ENCODE measurements at regions not wholly inside any gene's neighbourhood (a gene's known extent, or its start where the extent isn't known, plus 50 kb on each side); places are given as distances from the start of the nearest gene placed in this dataset.

DNA sequence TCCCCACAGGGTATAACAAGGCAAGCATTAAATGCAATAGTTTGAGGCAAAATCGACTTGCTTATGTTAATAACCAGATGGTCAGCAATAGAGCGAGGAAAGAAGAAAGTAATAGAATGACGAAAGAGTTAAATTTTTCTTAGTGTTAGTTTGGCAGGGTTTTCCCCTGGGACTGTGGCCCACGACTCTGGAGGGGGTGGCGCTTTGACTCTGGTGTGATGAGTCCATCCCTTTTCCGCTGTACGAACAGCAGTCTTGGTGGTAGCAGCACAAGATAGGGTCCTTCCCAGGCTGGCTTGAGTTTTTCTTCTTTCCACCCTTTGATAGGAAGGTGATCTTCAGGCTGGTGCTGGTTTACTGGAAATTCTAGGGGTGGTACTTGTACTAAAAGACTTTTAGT lies 69.2 kb upstream of the GMDS start:
- H3K4me2 ChIP-seq: no peak overlapping the region
- intact Hi-C loops (cut with micrococcal nuclease; ENCODE audit: unreplicated experiment): no loop called here
- no peaks in the 10 kb centered on the region for H3K4me1 ChIP-seq (replicated peaks; ENCODE audit: insufficient read depth)
- no peak for TF ChIP-seq EZH2 (IDR thresholded peaks at IDR 0.05; ENCODE audit: low read depth)
- TF ChIP-seq, protein P1, sequence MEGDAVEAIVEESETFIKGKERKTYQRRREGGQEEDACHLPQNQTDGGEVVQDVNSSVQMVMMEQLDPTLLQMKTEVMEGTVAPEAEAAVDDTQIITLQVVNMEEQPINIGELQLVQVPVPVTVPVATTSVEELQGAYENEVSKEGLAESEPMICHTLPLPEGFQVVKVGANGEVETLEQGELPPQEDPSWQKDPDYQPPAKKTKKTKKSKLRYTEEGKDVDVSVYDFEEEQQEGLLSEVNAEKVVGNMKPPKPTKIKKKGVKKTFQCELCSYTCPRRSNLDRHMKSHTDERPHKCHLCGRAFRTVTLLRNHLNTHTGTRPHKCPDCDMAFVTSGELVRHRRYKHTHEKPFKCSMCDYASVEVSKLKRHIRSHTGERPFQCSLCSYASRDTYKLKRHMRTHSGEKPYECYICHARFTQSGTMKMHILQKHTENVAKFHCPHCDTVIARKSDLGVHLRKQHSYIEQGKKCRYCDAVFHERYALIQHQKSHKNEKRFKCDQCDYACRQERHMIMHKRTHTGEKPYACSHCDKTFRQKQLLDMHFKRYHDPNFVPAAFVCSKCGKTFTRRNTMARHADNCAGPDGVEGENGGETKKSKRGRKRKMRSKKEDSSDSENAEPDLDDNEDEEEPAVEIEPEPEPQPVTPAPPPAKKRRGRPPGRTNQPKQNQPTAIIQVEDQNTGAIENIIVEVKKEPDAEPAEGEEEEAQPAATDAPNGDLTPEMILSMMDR (conservative IDR thresholded peaks at IDR 0.05): no peak
- H4K20me1 ChIP-seq (ENCODE audit: insufficient read depth): no peaks in the 10 kb centered on the region
- H3K79me2 ChIP-seq (ENCODE audit: low read depth): no peaks in the 10 kb centered on the region
- no peak overlapping the region for H3K4me3 ChIP-seq
- POLR2A ChIA-PET (ENCODE audit: unreplicated experiment): no interaction called here
- no peak overlapping the region for H2AFZ ChIP-seq
- no peak for DNase-seq
- no peaks in the 10 kb centered on the region for H3F3A ChIP-seq (ENCODE audit: insufficient read depth, low read depth)
- CTCF ChIA-PET: no interaction called here
- H3K36me3 ChIP-seq (ENCODE audit: low read depth): no peaks in the 10 kb centered on the region
- H3K27me3 ChIP-seq (ENCODE audit: insufficient read depth, low read depth): no peaks in the 10 kb centered on the region
- no peaks in the 10 kb centered on the region for H3K9me2 ChIP-seq (ENCODE audit: insufficient read depth)
- BruUV-seq (replicated peaks): no TSS peak
- no peaks in the 10 kb centered on the region for H3K9me3 ChIP-seq (ENCODE audit: insufficient read depth, low read depth)
- no peak overlapping the region for H3K27ac ChIP-seq

DNA sequence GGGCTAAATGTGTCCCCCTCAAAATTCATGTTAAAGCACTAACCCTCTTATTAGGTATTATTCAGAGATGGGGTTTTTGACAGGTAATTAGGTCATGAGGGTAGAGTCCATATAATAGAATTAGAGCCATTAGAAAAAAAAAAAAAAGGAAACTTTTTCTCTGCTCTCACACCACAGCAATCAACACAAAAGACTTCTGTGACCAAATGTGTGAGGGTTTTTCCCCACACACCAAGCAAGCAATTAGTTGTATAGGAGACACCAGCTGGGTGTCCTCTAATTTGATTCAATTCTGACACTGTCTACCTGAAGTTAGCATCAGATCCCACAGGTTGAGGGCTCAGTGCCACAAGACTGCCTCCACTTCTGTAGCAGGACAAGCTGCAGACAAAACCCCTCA lies 64.6 kb upstream of the GMDS start:
- TF ChIP-seq, protein P1 (conservative IDR thresholded peaks at IDR 0.05): no peak
- TF ChIP-seq EZH2 (IDR thresholded peaks at IDR 0.05; ENCODE audit: low read depth): no peak
- ChIA-PET POLR2A (ENCODE audit: unreplicated experiment) (no interaction called here), CTCF (no interaction called here)
- no peaks in the 10 kb centered on the region for H3K4me1 ChIP-seq (replicated peaks; ENCODE audit: insufficient read depth)
- H4K20me1 ChIP-seq (ENCODE audit: insufficient read depth): no peaks in the 10 kb centered on the region
- no peaks in the 10 kb centered on the region for H3K9me3 ChIP-seq (ENCODE audit: insufficient read depth, low read depth)
- H3F3A ChIP-seq (ENCODE audit: insufficient read depth, low read depth): no peaks in the 10 kb centered on the region
- H3K79me2 ChIP-seq (ENCODE audit: low read depth): no peaks in the 10 kb centered on the region
- no TSS peak for BruUV-seq (replicated peaks)
- no peaks in the 10 kb centered on the region for H3K27me3 ChIP-seq (ENCODE audit: insufficient read depth, low read depth)
- H3K36me3 ChIP-seq (ENCODE audit: low read depth): no peaks in the 10 kb centered on the region
- no peaks in the 10 kb centered on the region for H3K9me2 ChIP-seq (ENCODE audit: insufficient read depth)
- DNase-seq: no peak
- H3K4me2 ChIP-seq: no peak overlapping the region
- H2AFZ ChIP-seq: no peak overlapping the region
- intact Hi-C loops (cut with micrococcal nuclease; ENCODE audit: unreplicated experiment): no loop called here
- no peak overlapping the region for H3K4me3 ChIP-seq
- no peak overlapping the region for H3K27ac ChIP-seq

DNA sequence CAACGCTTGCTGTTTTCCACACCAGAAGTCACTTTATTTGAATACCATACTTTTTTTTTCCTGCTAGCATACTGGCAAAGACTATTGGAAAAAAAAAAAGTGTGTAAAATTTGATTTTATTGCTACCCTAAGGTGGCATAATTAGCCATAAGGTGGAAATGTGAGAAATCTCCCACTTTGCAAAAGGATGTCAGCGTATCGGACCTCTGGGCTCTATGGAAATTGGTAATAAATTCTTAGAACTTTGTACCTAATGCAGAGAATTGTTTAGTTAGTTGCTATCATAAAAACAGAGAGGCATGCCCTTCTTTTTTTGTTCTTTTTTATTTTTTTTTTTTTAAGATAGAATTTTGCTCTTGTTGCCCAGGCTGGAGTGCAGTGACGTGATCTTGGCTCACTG lies 63.7 kb upstream of the GMDS start:
- Histone ChIP-seq H3K4me2 (no peak overlapping the region), H3F3A (ENCODE audit: insufficient read depth, low read depth) (no peaks in the 10 kb centered on the region), H3K27ac (no peak overlapping the region), H3K4me1 (replicated peaks; ENCODE audit: insufficient read depth) (no peaks in the 10 kb centered on the region), H3K9me2 (ENCODE audit: insufficient read depth) (no peaks in the 10 kb centered on the region), H3K4me3 (no peak overlapping the region), H3K36me3 (ENCODE audit: low read depth) (no peaks in the 10 kb centered on the region), H3K9me3 (ENCODE audit: insufficient read depth, low read depth) (no peaks in the 10 kb centered on the region), H3K27me3 (ENCODE audit: insufficient read depth, low read depth) (no peaks in the 10 kb centered on the region), H4K20me1 (ENCODE audit: insufficient read depth) (no peaks in the 10 kb centered on the region), H3K79me2 (ENCODE audit: low read depth) (no peaks in the 10 kb centered on the region), H2AFZ (no peak overlapping the region)
- POLR2A ChIA-PET (ENCODE audit: unreplicated experiment): no interaction called here
- CTCF ChIA-PET: no interaction called here
- no peak for DNase-seq
- intact Hi-C loops (cut with micrococcal nuclease; ENCODE audit: unreplicated experiment): no loop called here
- no peak for TF ChIP-seq EZH2 (IDR thresholded peaks at IDR 0.05; ENCODE audit: low read depth)
- TF ChIP-seq, protein P1 (conservative IDR thresholded peaks at IDR 0.05): no peak
- no TSS peak for BruUV-seq (replicated peaks)
